MM.1S (cell line): ENCODE measurements at regions not wholly inside any gene's neighbourhood (a gene's known extent, or its start where the extent isn't known, plus 50 kb on each side); places are given as distances from the start of the nearest gene placed in this dataset.

Experiments used
- EZH2 ChIP-seq: fragments of 300-600 bp; sonication (generic); optimal IDR thresholded peaks from 2 replicates; pipeline ENCODE3; 2017; ENCODE audit warnings: low read depth, mild to moderate bottlenecking, antibody characterized with exemption, low read length, mixed read lengths
- TF ChIP-seq, protein P1 (sequence below): fragments of 300-600 bp; sonication (generic); IDR thresholded peaks from 2 replicates; pipeline ENCODE4 v1.5.1; 2016; ENCODE audit warnings: antibody characterized with exemption, low read length, mixed read lengths

DNA sequence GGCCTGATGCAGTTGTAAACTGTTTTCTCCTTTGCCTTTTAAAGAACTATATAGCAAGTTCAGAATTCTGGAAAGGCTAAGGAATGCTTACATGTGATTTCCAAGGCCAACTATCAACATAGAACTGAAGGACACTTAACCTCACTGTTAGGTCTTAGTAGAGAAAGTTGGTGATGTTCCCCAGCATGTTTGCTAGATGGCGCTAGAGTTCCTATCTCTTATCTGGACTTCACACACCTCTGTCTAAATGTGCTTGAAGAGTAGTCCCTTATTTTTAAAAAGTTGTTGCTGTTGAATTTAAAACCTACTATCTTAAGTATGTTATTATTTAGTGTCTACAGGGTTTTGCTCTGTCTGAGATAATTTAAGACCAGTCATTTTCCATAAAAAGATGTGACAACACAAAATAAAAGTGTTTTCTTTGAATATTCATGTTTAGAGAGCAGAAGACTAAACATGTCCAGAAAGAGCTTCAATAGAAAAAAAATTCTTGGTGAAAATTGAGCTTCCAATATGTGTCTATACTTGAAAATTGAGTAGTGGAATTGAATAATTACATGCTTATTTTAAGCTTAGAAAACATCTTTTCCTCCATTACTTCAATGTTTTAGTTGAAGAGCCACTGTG is 237.3 kb downstream of the S1PR1 start:
- TF ChIP-seq, protein P1, sequence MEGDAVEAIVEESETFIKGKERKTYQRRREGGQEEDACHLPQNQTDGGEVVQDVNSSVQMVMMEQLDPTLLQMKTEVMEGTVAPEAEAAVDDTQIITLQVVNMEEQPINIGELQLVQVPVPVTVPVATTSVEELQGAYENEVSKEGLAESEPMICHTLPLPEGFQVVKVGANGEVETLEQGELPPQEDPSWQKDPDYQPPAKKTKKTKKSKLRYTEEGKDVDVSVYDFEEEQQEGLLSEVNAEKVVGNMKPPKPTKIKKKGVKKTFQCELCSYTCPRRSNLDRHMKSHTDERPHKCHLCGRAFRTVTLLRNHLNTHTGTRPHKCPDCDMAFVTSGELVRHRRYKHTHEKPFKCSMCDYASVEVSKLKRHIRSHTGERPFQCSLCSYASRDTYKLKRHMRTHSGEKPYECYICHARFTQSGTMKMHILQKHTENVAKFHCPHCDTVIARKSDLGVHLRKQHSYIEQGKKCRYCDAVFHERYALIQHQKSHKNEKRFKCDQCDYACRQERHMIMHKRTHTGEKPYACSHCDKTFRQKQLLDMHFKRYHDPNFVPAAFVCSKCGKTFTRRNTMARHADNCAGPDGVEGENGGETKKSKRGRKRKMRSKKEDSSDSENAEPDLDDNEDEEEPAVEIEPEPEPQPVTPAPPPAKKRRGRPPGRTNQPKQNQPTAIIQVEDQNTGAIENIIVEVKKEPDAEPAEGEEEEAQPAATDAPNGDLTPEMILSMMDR = peak; percentile 36
- no peak for TF ChIP-seq EZH2
